ENCODE measurements at regions not wholly inside any gene's neighbourhood (a gene's known extent, or its start where the extent isn't known, plus 50 kb on each side); places are given as distances from the start of the nearest gene placed in this dataset.

DNA sequence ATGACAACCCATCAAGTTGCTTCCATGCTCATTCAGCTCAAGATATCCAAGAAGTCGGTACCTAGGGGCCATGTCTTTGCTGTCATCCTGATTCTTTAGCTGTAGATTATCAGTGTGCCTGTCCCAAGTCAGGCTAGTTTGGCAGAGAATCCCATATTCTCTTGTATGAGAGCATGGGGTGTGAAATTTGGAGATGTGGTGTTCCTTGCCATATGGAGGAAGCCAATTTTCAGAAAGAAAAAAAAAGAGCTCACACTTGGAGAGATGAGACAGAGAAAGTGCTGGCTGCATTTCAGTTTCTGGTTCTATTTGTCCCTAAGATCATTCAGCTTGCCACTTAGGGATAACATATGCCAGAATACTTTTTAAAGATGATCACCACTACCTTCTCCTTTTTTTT is 52.3 kb upstream of the SLC4A7 start:
- no peaks in the 10 kb centered on the region for H3K36me3 Mint-ChIP-seq

DNA sequence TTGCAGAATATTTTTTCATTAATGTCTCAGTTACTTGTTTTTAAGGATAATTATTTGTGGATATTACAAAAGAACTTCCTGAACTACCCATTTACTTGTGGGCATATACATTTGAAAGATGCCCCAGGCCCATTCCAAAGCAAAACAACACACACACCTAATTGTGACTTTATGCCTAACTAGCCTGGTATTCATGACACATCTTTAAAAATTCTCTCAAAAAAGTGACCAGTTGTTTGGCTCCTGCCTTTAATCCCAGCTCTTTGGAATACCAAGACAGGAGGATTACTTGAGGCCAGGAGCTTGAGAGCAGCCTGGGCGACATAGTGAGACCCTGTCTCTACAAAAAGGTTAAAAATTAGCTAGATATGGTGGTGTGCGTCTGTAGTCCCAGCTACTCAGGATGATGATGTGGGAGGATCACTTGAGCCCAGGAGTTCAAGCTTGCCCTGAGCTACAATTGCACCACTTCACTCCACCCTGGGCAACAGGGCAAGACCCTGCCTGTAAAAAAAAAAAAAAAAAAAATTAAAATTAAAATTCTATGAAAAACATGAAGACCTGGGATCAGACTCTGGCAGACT is 51.7 kb upstream of the SLC4A7 start:
- Mint-ChIP-seq H3K4me1 (peaks cover 36% of the 10 kb centered on the region), H3K27me3 (ENCODE audit: low read depth in 3 of 3) (peaks cover 0 to 7% (median 0%) of the 10 kb centered on the region in 3 donors), H3K27ac (peak overlapping the region in 1 of 7 donors; percentile 82), H3K4me3 (no peak overlapping the region), H3K9me3 (no peaks in the 10 kb centered on the region), H3K36me3 (no peaks in the 10 kb centered on the region)
- H3K36me3 ChIP-seq (replicated peaks in 1 of 2; ENCODE audit: control insufficient read depth in 1 of 2, insufficient read depth in 2 of 2, low read length in 2 of 2), result no peaks in the 10 kb centered on the region
- H3K9ac ChIP-seq (ENCODE audit: insufficient read depth, low read length, poor library complexity, severe bottlenecking), result no peak overlapping the region
- WGBS (ENCODE audit: insufficient coverage), result no CpG with 5 or more reads among the region's 2 CpGs
- no peak overlapping the region for H3K27ac ChIP-seq (ENCODE audit: low read depth in 1 of 2, low read length in 2 of 2)
- peaks cover 37 to 40% of the 10 kb centered on the region in 2 donors for H3K4me1 ChIP-seq (ENCODE audit: control insufficient read depth in 1 of 2, insufficient read depth in 2 of 2, low read length in 2 of 2)
- TF ChIP-seq, protein P1, sequence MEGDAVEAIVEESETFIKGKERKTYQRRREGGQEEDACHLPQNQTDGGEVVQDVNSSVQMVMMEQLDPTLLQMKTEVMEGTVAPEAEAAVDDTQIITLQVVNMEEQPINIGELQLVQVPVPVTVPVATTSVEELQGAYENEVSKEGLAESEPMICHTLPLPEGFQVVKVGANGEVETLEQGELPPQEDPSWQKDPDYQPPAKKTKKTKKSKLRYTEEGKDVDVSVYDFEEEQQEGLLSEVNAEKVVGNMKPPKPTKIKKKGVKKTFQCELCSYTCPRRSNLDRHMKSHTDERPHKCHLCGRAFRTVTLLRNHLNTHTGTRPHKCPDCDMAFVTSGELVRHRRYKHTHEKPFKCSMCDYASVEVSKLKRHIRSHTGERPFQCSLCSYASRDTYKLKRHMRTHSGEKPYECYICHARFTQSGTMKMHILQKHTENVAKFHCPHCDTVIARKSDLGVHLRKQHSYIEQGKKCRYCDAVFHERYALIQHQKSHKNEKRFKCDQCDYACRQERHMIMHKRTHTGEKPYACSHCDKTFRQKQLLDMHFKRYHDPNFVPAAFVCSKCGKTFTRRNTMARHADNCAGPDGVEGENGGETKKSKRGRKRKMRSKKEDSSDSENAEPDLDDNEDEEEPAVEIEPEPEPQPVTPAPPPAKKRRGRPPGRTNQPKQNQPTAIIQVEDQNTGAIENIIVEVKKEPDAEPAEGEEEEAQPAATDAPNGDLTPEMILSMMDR (IDR thresholded peaks at IDR 0.05), result no peak
- H3K9me3 ChIP-seq (replicated peaks in 1 of 2; ENCODE audit: control insufficient read depth in 1 of 2, insufficient read depth in 1 of 2, low read length in 2 of 2), result no peaks in the 10 kb centered on the region
- H3K4me3 ChIP-seq (replicated peaks in 1 of 3; ENCODE audit: low read depth in 2 of 3, low read length in 3 of 3), result no peak overlapping the region
- H4K20me1 ChIP-seq (ENCODE audit: insufficient read depth, low read length), result no peaks in the 10 kb centered on the region
- no peaks in the 10 kb centered on the region for H3K79me2 ChIP-seq (ENCODE audit: insufficient read depth, low read length)
- no peak overlapping the region for H3K4me2 ChIP-seq (replicated peaks; ENCODE audit: extremely low read depth, low read length, poor library complexity, severe bottlenecking)
- intact Hi-C loops (cut with micrococcal nuclease), result loop anchor here in 1 of 2 donors (10.0 kb wide), 1 partner anchor 59 kb away; no protein-coding TSS in a partner anchor
- no peak for DNase-seq
- H2AFZ ChIP-seq (ENCODE audit: insufficient read depth, low read depth, low read length, poor library complexity, severe bottlenecking), result no peak overlapping the region
- no peaks in the 10 kb centered on the region for H3K27me3 ChIP-seq (ENCODE audit: control insufficient read depth in 2 of 2, insufficient read depth in 2 of 2, low read length in 2 of 2)

More for the DNA sequence above, 52.3 kb upstream of the SLC4A7 start:
- Histone ChIP-seq H4K20me1 (ENCODE audit: insufficient read depth, low read length) (no peaks in the 10 kb centered on the region), H3K4me3 (replicated peaks in 1 of 3; ENCODE audit: low read depth in 2 of 3, low read length in 3 of 3) (no peak overlapping the region), H2AFZ (ENCODE audit: insufficient read depth, low read depth, low read length, poor library complexity, severe bottlenecking) (no peak overlapping the region), H3K9ac (ENCODE audit: insufficient read depth, low read length, poor library complexity, severe bottlenecking) (no peak overlapping the region), H3K36me3 (replicated peaks in 1 of 2; ENCODE audit: control insufficient read depth in 1 of 2, insufficient read depth in 2 of 2, low read length in 2 of 2) (no peaks in the 10 kb centered on the region), H3K9me3 (replicated peaks in 1 of 2; ENCODE audit: control insufficient read depth in 1 of 2, insufficient read depth in 1 of 2, low read length in 2 of 2) (no peaks in the 10 kb centered on the region), H3K27ac (ENCODE audit: low read depth in 1 of 2, low read length in 2 of 2) (no peak overlapping the region), H3K4me2 (replicated peaks; ENCODE audit: extremely low read depth, low read length, poor library complexity, severe bottlenecking) (no peak overlapping the region), H3K4me1 (ENCODE audit: control insufficient read depth in 1 of 2, insufficient read depth in 2 of 2, low read length in 2 of 2) (peaks cover 37 to 40% of the 10 kb centered on the region in 2 donors), H3K27me3 (ENCODE audit: control insufficient read depth in 2 of 2, insufficient read depth in 2 of 2, low read length in 2 of 2) (no peaks in the 10 kb centered on the region), H3K79me2 (ENCODE audit: insufficient read depth, low read length) (no peaks in the 10 kb centered on the region)
- Mint-ChIP-seq H3K27ac (no peak overlapping the region), H3K4me3 (no peak overlapping the region), H3K9me3 (no peaks in the 10 kb centered on the region), H3K4me1 (peaks cover 37% of the 10 kb centered on the region), H3K27me3 (ENCODE audit: low read depth in 3 of 3) (peaks cover 0 to 7% (median 0%) of the 10 kb centered on the region in 3 donors)
- TF ChIP-seq, protein P1 (IDR thresholded peaks at IDR 0.05), result no peak
- no peak for DNase-seq
- 100% methylated on average over 1 of the region's 1 CpG for WGBS (ENCODE audit: insufficient coverage)
- intact Hi-C loops (cut with micrococcal nuclease), result loop anchor here in 1 of 2 donors (10.0 kb wide), 1 partner anchor 58 kb away; no protein-coding TSS in a partner anchor
